Neural cell (in vitro differentiated cells): ENCODE measurements at regions not wholly inside any gene's neighbourhood (a gene's known extent, or its start where the extent isn't known, plus 50 kb on each side); places are given as distances from the start of the nearest gene placed in this dataset.

Experiments used
- EZH2 ChIP-seq: fragments of 200-600, 300-800 bp; shearing (Covaris generic), sonication (generic); IDR thresholded peaks from 2 replicates; pipeline ENCODE4 v1.6.1; 2014; ENCODE audit warnings: antibody characterized with exemption, low read length, borderline replicate concordance, mild to moderate bottlenecking; ENCODE audit not compliant: insufficient read depth, poor library complexity, severe bottlenecking
- MXI1 ChIP-seq: fragments of 450-650 bp; conservative IDR thresholded peaks from 2 replicates; pipeline ENCODE4 v1.6.1; 2014; ENCODE audit warnings: antibody characterized with exemption, mild to moderate bottlenecking; ENCODE audit not compliant: poor library complexity, severe bottlenecking
- POLR2AphosphoS5 ChIP-seq: IDR thresholded peaks from 2 replicates; pipeline ENCODE4 v1.6.1; 2012
- TF ChIP-seq, protein P1 (sequence below): fragments of 450-650 bp; IDR thresholded peaks from 2 replicates; pipeline ENCODE4 v1.5.1; 2014; ENCODE audit warnings: antibody characterized with exemption, mild to moderate bottlenecking, moderate library complexity; ENCODE audit not compliant: poor library complexity, severe bottlenecking
- TF ChIP-seq, protein P2 (sequence below): IDR thresholded peaks from 2 replicates; pipeline ENCODE4 v1.6.1; 2012; ENCODE audit warnings: borderline replicate concordance

DNA sequence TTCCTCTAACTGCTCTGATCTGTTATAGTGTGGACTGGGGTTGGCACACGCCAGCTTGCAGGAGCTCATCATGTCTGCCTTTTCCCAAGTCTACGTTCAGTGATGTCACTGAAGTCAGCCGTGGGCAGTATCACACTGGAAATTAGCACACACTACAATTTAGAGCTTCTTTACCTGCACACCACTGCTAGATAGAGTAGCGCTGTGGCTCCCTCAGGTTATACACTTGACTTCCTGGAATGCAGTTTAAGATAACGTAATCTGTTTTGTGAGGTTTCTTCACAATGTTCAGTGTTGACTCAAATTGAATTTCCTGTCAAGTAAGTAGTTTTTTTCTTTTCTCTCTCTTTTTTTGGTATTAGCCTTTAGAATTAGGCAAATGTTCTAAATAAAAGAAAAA is 487.2 kb downstream of the DCDC2C start:
- TF ChIP-seq, protein P1, sequence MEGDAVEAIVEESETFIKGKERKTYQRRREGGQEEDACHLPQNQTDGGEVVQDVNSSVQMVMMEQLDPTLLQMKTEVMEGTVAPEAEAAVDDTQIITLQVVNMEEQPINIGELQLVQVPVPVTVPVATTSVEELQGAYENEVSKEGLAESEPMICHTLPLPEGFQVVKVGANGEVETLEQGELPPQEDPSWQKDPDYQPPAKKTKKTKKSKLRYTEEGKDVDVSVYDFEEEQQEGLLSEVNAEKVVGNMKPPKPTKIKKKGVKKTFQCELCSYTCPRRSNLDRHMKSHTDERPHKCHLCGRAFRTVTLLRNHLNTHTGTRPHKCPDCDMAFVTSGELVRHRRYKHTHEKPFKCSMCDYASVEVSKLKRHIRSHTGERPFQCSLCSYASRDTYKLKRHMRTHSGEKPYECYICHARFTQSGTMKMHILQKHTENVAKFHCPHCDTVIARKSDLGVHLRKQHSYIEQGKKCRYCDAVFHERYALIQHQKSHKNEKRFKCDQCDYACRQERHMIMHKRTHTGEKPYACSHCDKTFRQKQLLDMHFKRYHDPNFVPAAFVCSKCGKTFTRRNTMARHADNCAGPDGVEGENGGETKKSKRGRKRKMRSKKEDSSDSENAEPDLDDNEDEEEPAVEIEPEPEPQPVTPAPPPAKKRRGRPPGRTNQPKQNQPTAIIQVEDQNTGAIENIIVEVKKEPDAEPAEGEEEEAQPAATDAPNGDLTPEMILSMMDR = no peak
- no peak for TF ChIP-seq POLR2AphosphoS5
- TF ChIP-seq, protein P2, sequence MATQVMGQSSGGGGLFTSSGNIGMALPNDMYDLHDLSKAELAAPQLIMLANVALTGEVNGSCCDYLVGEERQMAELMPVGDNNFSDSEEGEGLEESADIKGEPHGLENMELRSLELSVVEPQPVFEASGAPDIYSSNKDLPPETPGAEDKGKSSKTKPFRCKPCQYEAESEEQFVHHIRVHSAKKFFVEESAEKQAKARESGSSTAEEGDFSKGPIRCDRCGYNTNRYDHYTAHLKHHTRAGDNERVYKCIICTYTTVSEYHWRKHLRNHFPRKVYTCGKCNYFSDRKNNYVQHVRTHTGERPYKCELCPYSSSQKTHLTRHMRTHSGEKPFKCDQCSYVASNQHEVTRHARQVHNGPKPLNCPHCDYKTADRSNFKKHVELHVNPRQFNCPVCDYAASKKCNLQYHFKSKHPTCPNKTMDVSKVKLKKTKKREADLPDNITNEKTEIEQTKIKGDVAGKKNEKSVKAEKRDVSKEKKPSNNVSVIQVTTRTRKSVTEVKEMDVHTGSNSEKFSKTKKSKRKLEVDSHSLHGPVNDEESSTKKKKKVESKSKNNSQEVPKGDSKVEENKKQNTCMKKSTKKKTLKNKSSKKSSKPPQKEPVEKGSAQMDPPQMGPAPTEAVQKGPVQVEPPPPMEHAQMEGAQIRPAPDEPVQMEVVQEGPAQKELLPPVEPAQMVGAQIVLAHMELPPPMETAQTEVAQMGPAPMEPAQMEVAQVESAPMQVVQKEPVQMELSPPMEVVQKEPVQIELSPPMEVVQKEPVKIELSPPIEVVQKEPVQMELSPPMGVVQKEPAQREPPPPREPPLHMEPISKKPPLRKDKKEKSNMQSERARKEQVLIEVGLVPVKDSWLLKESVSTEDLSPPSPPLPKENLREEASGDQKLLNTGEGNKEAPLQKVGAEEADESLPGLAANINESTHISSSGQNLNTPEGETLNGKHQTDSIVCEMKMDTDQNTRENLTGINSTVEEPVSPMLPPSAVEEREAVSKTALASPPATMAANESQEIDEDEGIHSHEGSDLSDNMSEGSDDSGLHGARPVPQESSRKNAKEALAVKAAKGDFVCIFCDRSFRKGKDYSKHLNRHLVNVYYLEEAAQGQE = no peak
- TF ChIP-seq EZH2 = no peak
- no peak for TF ChIP-seq MXI1
